CD4-positive, CD25-positive, alpha-beta regulatory T cell (primary cell): ENCODE measurements at regions not wholly inside any gene's neighbourhood (a gene's known extent, or its start where the extent isn't known, plus 50 kb on each side); places are given as distances from the start of the nearest gene placed in this dataset.

Experiments
- ATAC-seq, 2 donors: fragments of 150-1000 bp; cut with Tn5 transposase; one replicate each; pipeline ENCODE4 v1.10.0; 2021; ENCODE audit warnings: low read depth in 2 of 2, moderate number of reproducible peaks in 2 of 2, moderate library complexity in 1 of 2
- DNase-seq, 3 donors: peaks; one replicate each; pipeline versions ENCODE4 v3.0.0 to v3.0.0-alpha.2; 2012 to 2022; ENCODE audit warnings: mixed read lengths in 1 of 3
- H3K27ac ChIP-seq: one replicate; pipeline ENCODE4 v1.7.0; 2013; ENCODE audit warnings: mild to moderate bottlenecking, low read length; ENCODE audit not compliant: insufficient read depth, poor library complexity, severe bottlenecking
- H3K27me3 ChIP-seq: one replicate; pipeline ENCODE4 v1.7.0; 2013; ENCODE audit warnings: low read length; ENCODE audit not compliant: control insufficient read depth, insufficient read depth
- H3K36me3 ChIP-seq: one replicate; pipeline ENCODE4 v1.7.0; 2013; ENCODE audit warnings: mild to moderate bottlenecking, low read length, moderate library complexity; ENCODE audit not compliant: control insufficient read depth, insufficient read depth
- H3K4me1 ChIP-seq: 2 replicates; pipeline ENCODE4 v1.7.0; 2013; ENCODE audit warnings: mild to moderate bottlenecking, low read length; ENCODE audit not compliant: insufficient read depth, control insufficient read depth, poor library complexity, severe bottlenecking
- H3K4me3 ChIP-seq: one replicate; pipeline ENCODE4 v1.7.0; 2013; ENCODE audit warnings: low read depth, mild to moderate bottlenecking, low read length, moderate library complexity
- H3K9me3 ChIP-seq, 2 experiments: 1 replicate in 1 of 2; 2 replicates in 1 of 2; pipeline ENCODE4 v1.7.0; 2013; ENCODE audit warnings: low read length in 2 of 2, mild to moderate bottlenecking in 1 of 2, moderate library complexity in 1 of 2; ENCODE audit not compliant: control insufficient read depth in 2 of 2
- H3K27ac Mint-ChIP-seq, 3 donors: one replicate each; pipeline ENCODE4 v1.8.0; 2020 to 2022; ENCODE audit warnings: mild to moderate bottlenecking in 3 of 3, mixed read lengths in 3 of 3, moderate library complexity in 2 of 3
- H3K27me3 Mint-ChIP-seq: one replicate; pipeline ENCODE4 v1.8.0; 2022; ENCODE audit warnings: mild to moderate bottlenecking, mixed read lengths
- H3K36me3 Mint-ChIP-seq: one replicate; pipeline ENCODE4 v1.8.0; 2020; ENCODE audit warnings: mixed read lengths
- H3K4me1 Mint-ChIP-seq, 4 donors: one replicate each; pipeline ENCODE4 v1.8.0; 2020 to 2022; ENCODE audit warnings: mixed read lengths in 4 of 4, mild to moderate bottlenecking in 1 of 4
- H3K4me3 Mint-ChIP-seq, 4 donors: one replicate each; pipeline ENCODE4 v1.8.0; 2020 to 2022; ENCODE audit warnings: mild to moderate bottlenecking in 4 of 4, mixed read lengths in 4 of 4, moderate library complexity in 3 of 4
- H3K9me3 Mint-ChIP-seq, 7 donors: one replicate each; pipeline ENCODE4 v1.8.0; 2020 to 2022; ENCODE audit warnings: mixed read lengths in 7 of 7, mild to moderate bottlenecking in 3 of 7, moderate library complexity in 2 of 7

GRCh38 chr2:228802181-228803071, 468.7 kb downstream of the PID1 start:
- Histone ChIP-seq H3K9me3 (no peaks in the 10 kb centered on the region), H3K36me3 (no peaks in the 10 kb centered on the region), H3K27me3 (no peaks in the 10 kb centered on the region), H3K4me3 (no peak overlapping the region), H3K4me1 (no peaks in the 10 kb centered on the region), H3K27ac (no peak overlapping the region)
- no peaks in the 10 kb centered on the region for H3K36me3 Mint-ChIP-seq
- H3K27ac Mint-ChIP-seq = no peak overlapping the region
- H3K9me3 Mint-ChIP-seq = peaks cover 0 to 31% (median 3%) of the 10 kb centered on the region in 7 donors
- no peak overlapping the region for H3K4me3 Mint-ChIP-seq
- ATAC-seq = no peak
- DNase-seq = no peak
- no peaks in the 10 kb centered on the region for H3K27me3 Mint-ChIP-seq
- no peaks in the 10 kb centered on the region for H3K4me1 Mint-ChIP-seq

GRCh38 chr2:228801451-228801850, 469.6 kb downstream of the PID1 start:
- Histone ChIP-seq H3K27me3 (no peaks in the 10 kb centered on the region), H3K36me3 (no peaks in the 10 kb centered on the region), H3K4me1 (no peaks in the 10 kb centered on the region), H3K9me3 (no peaks in the 10 kb centered on the region), H3K27ac (no peak overlapping the region), H3K4me3 (no peak overlapping the region)
- Mint-ChIP-seq H3K4me3 (no peak overlapping the region), H3K36me3 (no peaks in the 10 kb centered on the region), H3K9me3 (peaks cover 0 to 22% (median 4%) of the 10 kb centered on the region in 7 donors), H3K27me3 (no peaks in the 10 kb centered on the region), H3K4me1 (no peaks in the 10 kb centered on the region), H3K27ac (no peak overlapping the region)
- ATAC-seq = no peak
- no peak for DNase-seq

- no peaks in the 10 kb centered on the region for H3K4me1 ChIP-seq
Observed at GRCh38 chr2:228799208-228799588, 471.9 kb downstream of the PID1 start.

DNA sequence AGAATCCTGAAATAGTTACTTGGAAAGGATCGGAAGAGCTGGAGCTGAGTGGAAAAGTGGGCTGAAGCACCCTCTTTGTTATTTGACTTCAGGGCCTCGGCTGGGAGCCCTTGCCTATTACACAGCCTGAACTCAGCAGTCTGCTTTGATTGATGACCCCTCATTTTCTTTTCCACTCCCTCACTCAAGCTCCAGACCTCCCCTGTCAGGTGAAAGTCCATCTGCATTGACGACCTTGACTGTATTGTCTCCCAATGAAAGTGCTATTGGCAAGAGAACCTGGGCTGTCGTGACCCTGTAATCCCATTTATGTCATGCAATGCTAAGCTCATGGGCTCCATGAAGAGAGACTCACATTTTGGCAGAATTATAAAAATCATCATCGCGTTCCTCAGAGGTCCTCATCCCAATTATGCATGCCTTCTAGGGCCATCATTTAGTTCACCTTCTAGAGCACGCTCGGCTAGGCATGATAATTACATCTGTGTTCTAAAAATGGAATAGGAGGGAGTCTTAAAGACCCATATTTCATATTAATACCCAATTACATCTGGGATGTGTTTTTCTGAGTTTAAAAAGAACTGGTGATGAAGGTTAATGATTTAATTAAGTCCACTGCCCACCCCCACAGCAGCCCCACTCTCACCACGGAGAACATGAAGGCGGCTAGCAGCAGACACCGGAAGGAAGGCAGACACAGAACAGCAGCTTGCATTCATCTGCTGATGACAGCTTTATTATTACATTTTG, 472.5 kb downstream of the PID1 start:
- no peak for ATAC-seq

More at GRCh38 chr2:228799208-228799588, 471.9 kb downstream of the PID1 start:
- Mint-ChIP-seq H3K36me3 (no peaks in the 10 kb centered on the region), H3K27me3 (no peaks in the 10 kb centered on the region), H3K4me3 (no peak overlapping the region), H3K27ac (no peak overlapping the region), H3K9me3 (peaks cover 1 to 15% (median 6%) of the 10 kb centered on the region in 7 donors), H3K4me1 (no peaks in the 10 kb centered on the region)
- H3K36me3 ChIP-seq = no peaks in the 10 kb centered on the region
- no peaks in the 10 kb centered on the region for H3K27me3 ChIP-seq
- DNase-seq (no peak), ATAC-seq (no peak)
- H3K4me3 ChIP-seq = no peak overlapping the region
- no peaks in the 10 kb centered on the region for H3K9me3 ChIP-seq
- no peak overlapping the region for H3K27ac ChIP-seq

DNA sequence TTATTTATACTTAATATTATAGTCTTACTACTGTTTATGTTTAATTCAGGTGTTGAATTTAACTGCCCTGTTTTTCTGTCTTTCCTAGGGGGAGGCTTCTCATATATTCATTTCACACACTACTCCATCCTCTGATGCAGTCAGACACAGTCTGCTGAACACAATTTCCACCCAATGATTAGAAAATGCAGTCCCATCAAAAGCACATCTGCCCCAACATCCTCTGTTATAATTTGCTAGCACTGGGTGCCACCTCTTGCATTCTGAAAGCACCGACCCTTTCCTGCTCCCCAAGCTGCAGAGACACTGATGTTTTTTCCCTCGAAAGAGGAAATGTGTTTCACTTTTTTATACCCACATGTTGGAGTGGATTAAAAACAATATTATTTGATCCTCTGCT, 474.7 kb downstream of the PID1 start:
- no peaks in the 10 kb centered on the region for H3K9me3 ChIP-seq
- H3K4me3 Mint-ChIP-seq = no peak overlapping the region
- no peak for ATAC-seq
- no peak overlapping the region for H3K27ac Mint-ChIP-seq
- no peak for DNase-seq
- no peak overlapping the region for H3K27ac ChIP-seq
- H3K27me3 Mint-ChIP-seq = no peaks in the 10 kb centered on the region
- H3K9me3 Mint-ChIP-seq = peaks cover 0 to 23% (median 6%) of the 10 kb centered on the region in 7 donors
- no peaks in the 10 kb centered on the region for H3K36me3 ChIP-seq
- no peaks in the 10 kb centered on the region for H3K4me1 ChIP-seq
- no peaks in the 10 kb centered on the region for H3K27me3 ChIP-seq
- no peaks in the 10 kb centered on the region for H3K4me1 Mint-ChIP-seq
- no peaks in the 10 kb centered on the region for H3K36me3 Mint-ChIP-seq
- H3K4me3 ChIP-seq = no peak overlapping the region

More for the DNA sequence above, 472.5 kb downstream of the PID1 start:
- H3K27ac ChIP-seq = no peak overlapping the region
- H3K27me3 ChIP-seq = no peaks in the 10 kb centered on the region
- H3K4me1 ChIP-seq = no peaks in the 10 kb centered on the region
- H3K27ac Mint-ChIP-seq = no peak overlapping the region
- H3K9me3 Mint-ChIP-seq = peaks cover 0 to 15% (median 4%) of the 10 kb centered on the region in 7 donors
- H3K36me3 ChIP-seq = no peaks in the 10 kb centered on the region
- no peak overlapping the region for H3K4me3 ChIP-seq
- no peak for DNase-seq
- H3K36me3 Mint-ChIP-seq = no peaks in the 10 kb centered on the region
- H3K27me3 Mint-ChIP-seq = no peaks in the 10 kb centered on the region
- no peaks in the 10 kb centered on the region for H3K9me3 ChIP-seq
- no peaks in the 10 kb centered on the region for H3K4me1 Mint-ChIP-seq
- H3K4me3 Mint-ChIP-seq = no peak overlapping the region

GRCh38 chr2:228793116-228793515, 478.0 kb downstream of the PID1 start:
- Mint-ChIP-seq H3K27ac (no peak overlapping the region), H3K4me3 (no peak overlapping the region), H3K36me3 (no peaks in the 10 kb centered on the region), H3K27me3 (no peaks in the 10 kb centered on the region), H3K9me3 (peaks cover 0 to 16% (median 7%) of the 10 kb centered on the region in 7 donors), H3K4me1 (no peaks in the 10 kb centered on the region)
- DNase-seq = no peak
- Histone ChIP-seq H3K27ac (no peak overlapping the region), H3K4me1 (no peaks in the 10 kb centered on the region), H3K4me3 (no peak overlapping the region), H3K9me3 (no peaks in the 10 kb centered on the region), H3K27me3 (no peaks in the 10 kb centered on the region), H3K36me3 (no peaks in the 10 kb centered on the region)
- no peak for ATAC-seq

DNA sequence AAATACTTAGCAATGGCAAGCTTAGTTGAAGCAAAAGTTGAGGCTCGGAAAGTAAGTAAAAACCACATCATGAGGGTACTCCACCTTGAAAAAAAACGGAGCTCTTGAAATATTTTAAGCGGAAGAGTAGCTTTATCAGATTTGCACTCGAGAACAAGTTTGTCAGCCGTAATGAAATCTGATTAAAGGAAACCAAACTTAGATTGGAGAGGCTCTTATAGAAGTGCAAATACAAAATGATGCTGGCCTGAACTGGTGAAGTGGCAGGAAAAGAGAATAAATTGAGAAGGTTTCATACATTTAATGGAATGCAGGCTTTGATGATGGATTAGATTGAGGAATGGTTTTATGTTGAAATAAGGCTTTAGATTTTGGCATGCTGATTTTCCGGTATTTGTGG, 484.2 kb downstream of the PID1 start:
- H3K27me3 Mint-ChIP-seq = no peaks in the 10 kb centered on the region
- H3K4me3 Mint-ChIP-seq = no peak overlapping the region

More for the DNA sequence above, 484.2 kb downstream of the PID1 start:
- H3K27me3 ChIP-seq = no peaks in the 10 kb centered on the region
- DNase-seq = no peak
- H3K36me3 ChIP-seq = no peaks in the 10 kb centered on the region
- H3K27ac ChIP-seq = no peak overlapping the region
- no peak overlapping the region for H3K4me3 ChIP-seq
- H3K9me3 Mint-ChIP-seq = peaks cover 4 to 20% (median 6%) of the 10 kb centered on the region in 7 donors
- no peaks in the 10 kb centered on the region for H3K4me1 ChIP-seq
- ATAC-seq = no peak
- H3K9me3 ChIP-seq = no peaks in the 10 kb centered on the region
- H3K27ac Mint-ChIP-seq = no peak overlapping the region
- H3K4me1 Mint-ChIP-seq = no peaks in the 10 kb centered on the region
- H3K36me3 Mint-ChIP-seq = no peaks in the 10 kb centered on the region
